ENCODE measurements at regions not wholly inside any gene's neighbourhood (a gene's known extent, or its start where the extent isn't known, plus 50 kb on each side); places are given as distances from the start of the nearest gene placed in this dataset.
A peak's percentile ranks its signal among the peaks of the same experiment; 100 is the strongest.

GRCh38 chr7:51797371-51797770 lies 480.8 kb upstream of the COBL start:
- H3K4me3 ChIP-seq (ENCODE audit: low read length), result no peak overlapping the region
- TF ChIP-seq, protein P1, sequence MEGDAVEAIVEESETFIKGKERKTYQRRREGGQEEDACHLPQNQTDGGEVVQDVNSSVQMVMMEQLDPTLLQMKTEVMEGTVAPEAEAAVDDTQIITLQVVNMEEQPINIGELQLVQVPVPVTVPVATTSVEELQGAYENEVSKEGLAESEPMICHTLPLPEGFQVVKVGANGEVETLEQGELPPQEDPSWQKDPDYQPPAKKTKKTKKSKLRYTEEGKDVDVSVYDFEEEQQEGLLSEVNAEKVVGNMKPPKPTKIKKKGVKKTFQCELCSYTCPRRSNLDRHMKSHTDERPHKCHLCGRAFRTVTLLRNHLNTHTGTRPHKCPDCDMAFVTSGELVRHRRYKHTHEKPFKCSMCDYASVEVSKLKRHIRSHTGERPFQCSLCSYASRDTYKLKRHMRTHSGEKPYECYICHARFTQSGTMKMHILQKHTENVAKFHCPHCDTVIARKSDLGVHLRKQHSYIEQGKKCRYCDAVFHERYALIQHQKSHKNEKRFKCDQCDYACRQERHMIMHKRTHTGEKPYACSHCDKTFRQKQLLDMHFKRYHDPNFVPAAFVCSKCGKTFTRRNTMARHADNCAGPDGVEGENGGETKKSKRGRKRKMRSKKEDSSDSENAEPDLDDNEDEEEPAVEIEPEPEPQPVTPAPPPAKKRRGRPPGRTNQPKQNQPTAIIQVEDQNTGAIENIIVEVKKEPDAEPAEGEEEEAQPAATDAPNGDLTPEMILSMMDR (IDR thresholded peaks at IDR 0.05; ENCODE audit: insufficient read depth, low read depth, low read length, missing control alignments), result no peak
- no peak for DNase-seq (ENCODE audit: low read depth)

DNA sequence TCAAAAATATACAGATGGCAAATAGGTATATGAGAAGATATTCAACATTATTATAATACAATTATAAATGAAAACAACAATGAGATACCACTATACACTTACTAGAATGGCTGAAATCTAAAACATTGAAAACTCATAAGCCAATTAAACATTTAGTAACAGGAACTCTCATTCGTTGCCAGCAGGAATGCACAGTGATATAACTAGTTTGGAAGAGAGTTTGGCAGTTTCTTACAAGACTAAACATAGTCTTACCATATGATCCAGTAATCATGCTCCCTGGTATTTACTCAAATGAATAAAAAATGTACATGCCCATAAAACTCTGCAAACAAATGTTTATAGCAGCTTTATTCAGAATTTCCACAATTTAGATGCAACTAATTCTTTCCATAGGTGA lies 476.2 kb upstream of the COBL start:
- TF ChIP-seq, protein P1 (IDR thresholded peaks at IDR 0.05; ENCODE audit: insufficient read depth, low read depth, low read length, missing control alignments), result no peak

GRCh38 chr7:51789489-51789888 lies 472.9 kb upstream of the COBL start:
- no peak for DNase-seq (ENCODE audit: low read depth)
- H3K4me3 ChIP-seq (ENCODE audit: low read length), result no peak overlapping the region
- TF ChIP-seq, protein P1 (IDR thresholded peaks at IDR 0.05; ENCODE audit: insufficient read depth, low read depth, low read length, missing control alignments), result no peak

More for the DNA sequence above, 476.2 kb upstream of the COBL start:
- no peak overlapping the region for H3K4me3 ChIP-seq (ENCODE audit: low read length)
- no peak for DNase-seq (ENCODE audit: low read depth)

- H3K4me3 ChIP-seq (ENCODE audit: low read length), result no peak overlapping the region
- TF ChIP-seq, protein P1 (IDR thresholded peaks at IDR 0.05; ENCODE audit: insufficient read depth, low read depth, low read length, missing control alignments), result no peak
- no peak for DNase-seq (ENCODE audit: low read depth)
These were observed 469.7 kb upstream of the COBL start for GRCh38 chr7:51786284-51786683.

GRCh38 chr7:51785876-51786275 lies 469.3 kb upstream of the COBL start:
- no peak overlapping the region for H3K4me3 ChIP-seq (ENCODE audit: low read length)
- DNase-seq (ENCODE audit: low read depth), result no peak
- TF ChIP-seq, protein P1 (IDR thresholded peaks at IDR 0.05; ENCODE audit: insufficient read depth, low read depth, low read length, missing control alignments), result no peak

GRCh38 chr7:51785171-51785570 lies 468.6 kb upstream of the COBL start:
- no peak overlapping the region for H3K4me3 ChIP-seq (ENCODE audit: low read length)
- TF ChIP-seq, protein P1 (IDR thresholded peaks at IDR 0.05; ENCODE audit: insufficient read depth, low read depth, low read length, missing control alignments), result no peak
- peak; percentile 72 for DNase-seq (ENCODE audit: low read depth)

- TF ChIP-seq, protein P1 (IDR thresholded peaks at IDR 0.05; ENCODE audit: insufficient read depth, low read depth, low read length, missing control alignments), result no peak
- DNase-seq (ENCODE audit: low read depth), result no peak
- no peak overlapping the region for H3K4me3 ChIP-seq (ENCODE audit: low read length)
These were observed 466.6 kb upstream of the COBL start for GRCh38 chr7:51783241-51783640.

Data from epithelial cell of esophagus (primary cell).